Caco-2 (cell line): ENCODE measurements at regions not wholly inside any gene's neighbourhood (a gene's known extent, or its start where the extent isn't known, plus 50 kb on each side); places are given as distances from the start of the nearest gene placed in this dataset.

Experiments used
- BruUV-seq: library from RNA; stranded (reverse); fragments of 400-500 nt; replicated peaks from 2 replicates; lab custom pipeline; 2021; lab: Mats Ljungman, UMichigan
- CTCF ChIA-PET: fragments of 300-600 bp; sonication (Branson Sonifier 250); formaldehyde crosslinking; loops from one replicate; lab custom pipeline; 2022; ENCODE audit warnings: antibody characterized with exemption; lab: Charles Lee
- POLR2A ChIA-PET: fragments of 300-600 bp; sonication (Branson Sonifier 250); formaldehyde crosslinking; loops from one replicate; lab custom pipeline; 2022; ENCODE audit warnings: antibody characterized with exemption; lab: Charles Lee
- DNase-seq, 2 experiments: peaks; one replicate each; pipeline versions ENCODE4 v3.0.0 to v3.0.0-alpha.2; 2020 to 2022
- H3K27me3 ChIP-seq: replicated peaks from 2 replicates; pipeline ENCODE4 v1.6.0; 2011; ENCODE audit warnings: low read length; ENCODE audit not compliant: control insufficient read depth, insufficient read depth
- H3K36me3 ChIP-seq: 2 replicates; pipeline ENCODE4 v1.5.1; 2011; ENCODE audit warnings: low read length; ENCODE audit not compliant: control insufficient read depth, insufficient read depth
- H3K4me1 ChIP-seq: fragments of 250-450 bp; sonication (Bioruptor Pico); 2 replicates; pipeline ENCODE4 v1.5.1; 2020; ENCODE audit warnings: mild to moderate bottlenecking
- H3K4me3 ChIP-seq: 2 replicates; pipeline ENCODE4 v1.5.1; 2011; ENCODE audit warnings: low read depth, mild to moderate bottlenecking, control low read depth, low read length
- H3K9me3 ChIP-seq: fragments of 250-450 bp; sonication (Bioruptor Pico); 2 replicates; pipeline ENCODE4 v1.5.1; 2020; ENCODE audit warnings: mild to moderate bottlenecking, moderate library complexity
- H3K27ac Mint-ChIP-seq: one replicate; pipeline ENCODE4 v1.8.0; 2022; ENCODE audit warnings: mixed read lengths; ENCODE audit not compliant: unreplicated experiment
- H3K27me3 Mint-ChIP-seq: one replicate; pipeline ENCODE4 v1.8.0; 2022; ENCODE audit warnings: mixed read lengths; ENCODE audit not compliant: insufficient read depth, unreplicated experiment
- H3K36me3 Mint-ChIP-seq: one replicate; pipeline ENCODE4 v1.8.0; 2022; ENCODE audit warnings: mild to moderate bottlenecking, mixed read lengths; ENCODE audit not compliant: insufficient read depth, unreplicated experiment
- H3K4me1 Mint-ChIP-seq: one replicate; pipeline ENCODE4 v1.8.0; 2022; ENCODE audit warnings: low read depth, mixed read lengths; ENCODE audit not compliant: unreplicated experiment
- H3K4me3 Mint-ChIP-seq: one replicate; pipeline ENCODE4 v1.8.0; 2022; ENCODE audit warnings: mild to moderate bottlenecking, moderate library complexity, mixed read lengths; ENCODE audit not compliant: unreplicated experiment
- H3K9me3 Mint-ChIP-seq: one replicate; pipeline ENCODE4 v1.8.0; 2022; ENCODE audit warnings: mixed read lengths; ENCODE audit not compliant: unreplicated experiment
- CTCF ChIP-seq, 2 experiments: fragments of 200-600 bp in 1 of 2; IDR thresholded peaks; 1 replicate in 1 of 2; 2 replicates in 1 of 2; pipeline versions ENCODE4 v1.5.1 to v1.8.0; 2011 to 2022; ENCODE audit warnings: antibody characterized with exemption in 1 of 2, control low read depth in 1 of 2, inconsistent platforms in 1 of 2, low read depth in 1 of 2, low read length in 1 of 2, mild to moderate bottlenecking in 1 of 2, moderate library complexity in 1 of 2; ENCODE audit not compliant: insufficient read depth in 1 of 2, severe bottlenecking in 1 of 2, unreplicated experiment in 1 of 2
- intact Hi-C: fragments of 100-400 bp; cut with micrococcal nuclease; formaldehyde crosslinking; loops from one replicate; pipeline ENCODE4 v1.10.0; 2022; ENCODE audit not compliant: unreplicated experiment

GRCh38 chrX:101736651-101737050, 77.0 kb upstream of the ARMCX2 start:
- Histone ChIP-seq H3K4me3 (no peak overlapping the region), H3K27me3 (no peaks in the 10 kb centered on the region), H3K36me3 (no peaks in the 10 kb centered on the region), H3K4me1 (no peaks in the 10 kb centered on the region), H3K9me3 (no peaks in the 10 kb centered on the region)
- BruUV-seq = no TSS peak
- intact Hi-C loops = no loop called here
- no peaks in the 10 kb centered on the region for H3K9me3 Mint-ChIP-seq
- H3K27me3 Mint-ChIP-seq = no peaks in the 10 kb centered on the region
- TF ChIP-seq CTCF (IDR thresholded peaks at IDR 0.05; ENCODE audit: insufficient read depth in 1 of 2, low read depth in 1 of 2, low read length in 1 of 2, severe bottlenecking in 1 of 2, unreplicated experiment in 1 of 2) = no peak
- ChIA-PET CTCF (no interaction called here), POLR2A (no interaction called here)
- DNase-seq = no peak
- no peak overlapping the region for H3K4me3 Mint-ChIP-seq
- H3K4me1 Mint-ChIP-seq = no peaks in the 10 kb centered on the region
- H3K27ac Mint-ChIP-seq = no peak overlapping the region
- H3K36me3 Mint-ChIP-seq = no peaks in the 10 kb centered on the region

DNA sequence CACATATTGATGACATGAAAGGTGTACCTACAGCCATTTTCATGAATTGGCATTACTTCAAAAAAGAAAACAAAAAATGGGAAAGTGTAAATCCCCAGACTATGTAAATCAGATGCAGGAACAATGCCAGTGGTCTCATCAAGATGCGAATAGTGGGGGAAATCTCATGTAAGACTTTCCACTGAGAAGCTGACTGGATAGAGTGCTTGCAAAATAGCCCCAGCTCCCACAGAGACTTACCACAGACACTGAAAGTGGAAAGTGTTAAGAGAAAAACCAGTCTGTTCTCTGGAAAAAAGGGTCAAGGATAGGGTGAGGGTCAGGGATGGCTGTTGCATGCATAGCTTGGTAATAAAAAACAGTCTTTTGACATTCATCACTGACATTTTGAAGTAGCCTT, 73.2 kb upstream of the ARMCX2 start:
- Histone ChIP-seq H3K9me3 (no peaks in the 10 kb centered on the region), H3K36me3 (no peaks in the 10 kb centered on the region), H3K27me3 (no peaks in the 10 kb centered on the region), H3K4me1 (no peaks in the 10 kb centered on the region), H3K4me3 (no peak overlapping the region)
- H3K4me3 Mint-ChIP-seq = no peak overlapping the region
- H3K27ac Mint-ChIP-seq = no peak overlapping the region
- no peaks in the 10 kb centered on the region for H3K36me3 Mint-ChIP-seq
- CTCF ChIA-PET = no interaction called here
- TF ChIP-seq CTCF (IDR thresholded peaks at IDR 0.05; ENCODE audit: insufficient read depth in 1 of 2, low read depth in 1 of 2, low read length in 1 of 2, severe bottlenecking in 1 of 2, unreplicated experiment in 1 of 2) = no peak
- POLR2A ChIA-PET = no interaction called here
- BruUV-seq = no TSS peak
- no peak for DNase-seq
- no peaks in the 10 kb centered on the region for H3K4me1 Mint-ChIP-seq
- H3K27me3 Mint-ChIP-seq = no peaks in the 10 kb centered on the region
- no peaks in the 10 kb centered on the region for H3K9me3 Mint-ChIP-seq
- intact Hi-C loops = no loop called here

DNA sequence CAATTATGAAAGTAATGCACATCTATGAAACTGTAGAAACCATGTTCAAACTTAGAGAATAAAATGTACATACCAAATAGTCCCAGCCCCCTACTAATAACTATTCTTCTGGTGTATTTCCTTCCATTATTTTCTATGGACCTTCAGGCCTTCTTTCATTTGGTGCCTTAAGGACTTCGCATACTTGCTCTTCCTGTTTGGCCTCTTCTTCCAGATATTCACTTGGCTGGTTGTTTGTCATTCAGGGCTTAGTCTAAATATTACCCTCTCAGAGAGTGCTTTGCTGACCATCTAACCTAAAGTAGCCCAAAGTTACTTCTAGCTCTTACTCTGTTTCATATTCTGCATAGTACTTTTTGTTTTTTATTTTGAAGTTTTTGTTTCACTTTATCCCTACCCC, 70.3 kb upstream of the ARMCX2 start:
- Mint-ChIP-seq H3K4me3 (no peak overlapping the region), H3K9me3 (no peaks in the 10 kb centered on the region), H3K27ac (no peak overlapping the region), H3K36me3 (no peaks in the 10 kb centered on the region), H3K4me1 (no peaks in the 10 kb centered on the region), H3K27me3 (peaks cover 2% of the 10 kb centered on the region)
- intact Hi-C loops = no loop called here
- H3K36me3 ChIP-seq = no peaks in the 10 kb centered on the region
- H3K4me1 ChIP-seq = no peaks in the 10 kb centered on the region
- no TSS peak for BruUV-seq
- POLR2A ChIA-PET = no interaction called here
- no peak for DNase-seq
- H3K27me3 ChIP-seq = no peaks in the 10 kb centered on the region
- H3K4me3 ChIP-seq = no peak overlapping the region
- CTCF ChIA-PET = no interaction called here
- TF ChIP-seq CTCF (IDR thresholded peaks at IDR 0.05; ENCODE audit: insufficient read depth in 1 of 2, low read depth in 1 of 2, low read length in 1 of 2, severe bottlenecking in 1 of 2, unreplicated experiment in 1 of 2) = no peak
- H3K9me3 ChIP-seq = no peaks in the 10 kb centered on the region
